HG02759 (cell line): ENCODE measurements at regions not wholly inside any gene's neighbourhood (a gene's known extent, or its start where the extent isn't known, plus 50 kb on each side); places are given as distances from the start of the nearest gene placed in this dataset.

Experiments used
- ATAC-seq: cut with Tn5 transposase; IDR thresholded peaks from one replicate; pipeline ENCODE4 v1.9.1; 2021; ENCODE audit warnings: mild to moderate bottlenecking, moderate library complexity; ENCODE audit not compliant: unreplicated experiment

GRCh38 chr4:3818371-3818770, 52.2 kb downstream of the ADRA2C start:
- no peak for ATAC-seq

GRCh38 chr4:3819210-3819919, 53.2 kb downstream of the ADRA2C start:
- ATAC-seq, result no peak

GRCh38 chr4:3820016-3820805, 54.0 kb downstream of the ADRA2C start:
- ATAC-seq, result no peak

- ATAC-seq, result no peak
Measured at GRCh38 chr4:3820806-3821579, 54.8 kb downstream of the ADRA2C start.

GRCh38 chr4:3821580-3822229, 55.5 kb downstream of the ADRA2C start:
- ATAC-seq, result no peak

GRCh38 chr4:3822230-3822947, 56.2 kb downstream of the ADRA2C start:
- no peak for ATAC-seq

- no peak for ATAC-seq
Measured at GRCh38 chr4:3823496-3824341, 57.5 kb downstream of the ADRA2C start.

- no peak for ATAC-seq
Measured at GRCh38 chr4:3824521-3825270, 58.5 kb downstream of the ADRA2C start.

- no peak for ATAC-seq
Measured at GRCh38 chr4:3825530-3825929, 59.3 kb downstream of the ADRA2C start.

- no peak for ATAC-seq
Measured at GRCh38 chr4:3826247-3827172, 60.3 kb downstream of the ADRA2C start.

- ATAC-seq, result no peak
Measured at GRCh38 chr4:3827616-3828492, 61.7 kb downstream of the ADRA2C start.

GRCh38 chr4:3828546-3828945, 62.4 kb downstream of the ADRA2C start:
- ATAC-seq, result no peak

GRCh38 chr4:3829211-3829955, 63.2 kb downstream of the ADRA2C start:
- no peak for ATAC-seq

GRCh38 chr4:3829956-3830773, 64.0 kb downstream of the ADRA2C start:
- ATAC-seq, result no peak
